Mucosa of rectum (tissue), 2 donors: ENCODE measurements at regions not wholly inside any gene's neighbourhood (a gene's known extent, or its start where the extent isn't known, plus 50 kb on each side); places are given as distances from the start of the nearest gene placed in this dataset.

Source experiments
- H3K27ac ChIP-seq, 2 donors: one replicate each; pipeline ENCODE4 v1.7.0; 2013; ENCODE audit warnings: inconsistent platforms in 2 of 2, low read depth in 2 of 2, low read length in 2 of 2
- H3K27me3 ChIP-seq, 2 donors: one replicate each; pipeline ENCODE4 v1.7.0; 2013; ENCODE audit warnings: low read length in 2 of 2; ENCODE audit not compliant: control insufficient read depth in 2 of 2, insufficient read depth in 2 of 2
- H3K36me3 ChIP-seq, 2 donors: one replicate each; pipeline ENCODE4 v1.7.0; 2013; ENCODE audit warnings: low read length in 2 of 2; ENCODE audit not compliant: control insufficient read depth in 2 of 2, insufficient read depth in 2 of 2
- H3K4me1 ChIP-seq, 2 donors: one replicate each; pipeline ENCODE4 v1.7.0; 2013; ENCODE audit warnings: low read length in 2 of 2, mild to moderate bottlenecking in 1 of 2; ENCODE audit not compliant: control insufficient read depth in 2 of 2, insufficient read depth in 2 of 2
- H3K4me3 ChIP-seq, 2 donors: one replicate each; pipeline ENCODE4 v1.7.0; 2013; ENCODE audit warnings: low read length in 2 of 2
- H3K9ac ChIP-seq, 2 donors: one replicate each; pipeline ENCODE4 v1.7.0; 2013; ENCODE audit warnings: low read length in 2 of 2, low read depth in 1 of 2, mild to moderate bottlenecking in 1 of 2
- H3K9me3 ChIP-seq, 2 donors: one replicate each; pipeline ENCODE4 v1.7.0; 2013; ENCODE audit warnings: low read length in 2 of 2; ENCODE audit not compliant: control insufficient read depth in 2 of 2
- donor health status: healthy.
- donor health status: Normal muscosa, but diverticular disease.

- H3K27ac ChIP-seq: no peak overlapping the region
- no peaks in the 10 kb centered on the region for H3K9me3 ChIP-seq
- no peaks in the 10 kb centered on the region for H3K27me3 ChIP-seq
- no peaks in the 10 kb centered on the region for H3K4me1 ChIP-seq
- no peak overlapping the region for H3K4me3 ChIP-seq
- no peak overlapping the region for H3K9ac ChIP-seq
- no peaks in the 10 kb centered on the region for H3K36me3 ChIP-seq
These were observed 238.1 kb downstream of the ELAVL2 start for GRCh38 chr9:23587903-23588302.

GRCh38 chr9:23590276-23591000 lies 235.6 kb downstream of the ELAVL2 start:
- no peaks in the 10 kb centered on the region for H3K27me3 ChIP-seq
- H3K4me3 ChIP-seq: peak overlapping the region in 1 of 2 donors; percentile 29
- H3K4me1 ChIP-seq: no peaks in the 10 kb centered on the region
- no peak overlapping the region for H3K27ac ChIP-seq
- no peaks in the 10 kb centered on the region for H3K36me3 ChIP-seq
- no peaks in the 10 kb centered on the region for H3K9me3 ChIP-seq
- no peak overlapping the region for H3K9ac ChIP-seq

GRCh38 chr9:23594421-23594820 lies 231.6 kb downstream of the ELAVL2 start:
- Histone ChIP-seq H3K4me3 (no peak overlapping the region), H3K4me1 (no peaks in the 10 kb centered on the region), H3K27ac (no peak overlapping the region), H3K9ac (no peak overlapping the region), H3K9me3 (no peaks in the 10 kb centered on the region), H3K27me3 (no peaks in the 10 kb centered on the region), H3K36me3 (no peaks in the 10 kb centered on the region)

GRCh38 chr9:23596913-23597634 lies 229.0 kb downstream of the ELAVL2 start:
- Histone ChIP-seq H3K27me3 (no peaks in the 10 kb centered on the region), H3K9ac (no peak overlapping the region), H3K27ac (no peak overlapping the region), H3K4me3 (no peak overlapping the region), H3K9me3 (no peaks in the 10 kb centered on the region), H3K36me3 (no peaks in the 10 kb centered on the region), H3K4me1 (no peaks in the 10 kb centered on the region)

GRCh38 chr9:23598994-23599393 lies 227.0 kb downstream of the ELAVL2 start:
- no peak overlapping the region for H3K9ac ChIP-seq
- no peaks in the 10 kb centered on the region for H3K9me3 ChIP-seq
- H3K27me3 ChIP-seq: no peaks in the 10 kb centered on the region
- H3K4me3 ChIP-seq: no peak overlapping the region
- H3K27ac ChIP-seq: no peak overlapping the region
- no peaks in the 10 kb centered on the region for H3K36me3 ChIP-seq
- H3K4me1 ChIP-seq: no peaks in the 10 kb centered on the region

- no peaks in the 10 kb centered on the region for H3K27me3 ChIP-seq
- no peak overlapping the region for H3K27ac ChIP-seq
- H3K9ac ChIP-seq: no peak overlapping the region
- H3K4me3 ChIP-seq: no peak overlapping the region
- no peaks in the 10 kb centered on the region for H3K9me3 ChIP-seq
- no peaks in the 10 kb centered on the region for H3K36me3 ChIP-seq
- H3K4me1 ChIP-seq: no peaks in the 10 kb centered on the region
These were observed 222.7 kb downstream of the ELAVL2 start for GRCh38 chr9:23603311-23603710.

GRCh38 chr9:23606107-23606506 lies 219.9 kb downstream of the ELAVL2 start:
- Histone ChIP-seq H3K36me3 (no peaks in the 10 kb centered on the region), H3K27me3 (no peaks in the 10 kb centered on the region), H3K9ac (no peak overlapping the region), H3K27ac (no peak overlapping the region), H3K9me3 (no peaks in the 10 kb centered on the region), H3K4me3 (no peak overlapping the region), H3K4me1 (no peaks in the 10 kb centered on the region)

GRCh38 chr9:23608456-23608855 lies 217.6 kb downstream of the ELAVL2 start:
- Histone ChIP-seq H3K36me3 (no peaks in the 10 kb centered on the region), H3K4me3 (no peak overlapping the region), H3K27me3 (no peaks in the 10 kb centered on the region), H3K9me3 (no peaks in the 10 kb centered on the region), H3K9ac (no peak overlapping the region), H3K4me1 (no peaks in the 10 kb centered on the region), H3K27ac (no peak overlapping the region)

- no peaks in the 10 kb centered on the region for H3K9me3 ChIP-seq
- no peaks in the 10 kb centered on the region for H3K4me1 ChIP-seq
- H3K4me3 ChIP-seq: no peak overlapping the region
- no peaks in the 10 kb centered on the region for H3K27me3 ChIP-seq
- H3K27ac ChIP-seq: no peak overlapping the region
- no peak overlapping the region for H3K9ac ChIP-seq
- H3K36me3 ChIP-seq: no peaks in the 10 kb centered on the region
These were observed 214.2 kb downstream of the ELAVL2 start for GRCh38 chr9:23611869-23612268.

- H3K27me3 ChIP-seq: no peaks in the 10 kb centered on the region
- no peak overlapping the region for H3K27ac ChIP-seq
- H3K4me1 ChIP-seq: no peaks in the 10 kb centered on the region
- H3K9me3 ChIP-seq: no peaks in the 10 kb centered on the region
- no peaks in the 10 kb centered on the region for H3K36me3 ChIP-seq
- no peak overlapping the region for H3K9ac ChIP-seq
- H3K4me3 ChIP-seq: no peak overlapping the region
These were observed 210.5 kb downstream of the ELAVL2 start for GRCh38 chr9:23615569-23615968.
